ENCODE measurements at regions not wholly inside any gene's neighbourhood (a gene's known extent, or its start where the extent isn't known, plus 50 kb on each side); places are given as distances from the start of the nearest gene placed in this dataset.

DNA sequence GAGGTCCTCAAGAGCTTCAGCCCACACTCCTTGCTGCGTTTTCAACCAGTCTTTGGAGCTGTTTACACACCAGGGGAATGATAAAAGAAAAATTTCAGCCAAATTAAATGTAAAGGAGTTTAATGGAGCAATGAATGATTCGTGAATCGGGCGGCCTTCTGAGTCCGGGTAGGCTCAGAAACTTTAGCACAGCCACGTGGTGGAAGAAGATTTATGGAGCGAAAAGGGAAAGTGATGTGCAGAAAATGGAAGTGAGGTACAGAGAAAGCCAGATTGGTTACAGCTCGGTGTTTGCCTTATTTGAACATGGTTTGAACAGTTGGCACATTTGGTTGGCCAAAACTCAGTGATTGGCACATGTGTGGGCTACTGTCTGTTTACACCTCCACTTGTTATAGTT, 305.4 kb downstream of the MAF start:
- Histone ChIP-seq H3K4me1 (ENCODE audit: insufficient read depth, low read length) (peaks cover 25% of the 10 kb centered on the region; the same call in 1 of the 2 replicates), H3K27me3 (ENCODE audit: control insufficient read depth in 1 of 2, insufficient read depth in 2 of 2, low read length in 2 of 2) (peaks cover 0 to 1% of the 10 kb centered on the region in 2 experiments; a peak in 1 of 5 replicates), H3K27ac (ENCODE audit: extremely low read length, insufficient read depth, low read length) (no peak overlapping the region), H3K9me3 (ENCODE audit: low read length) (no peaks in the 10 kb centered on the region), H3K4me2 (ENCODE audit: low read depth, low read length) (no peak overlapping the region), H3K79me2 (ENCODE audit: insufficient read depth, low read length) (no peaks in the 10 kb centered on the region), H2AFZ (ENCODE audit: low read length) (no peak overlapping the region), H4K20me1 (ENCODE audit: insufficient read depth, low read length) (no peaks in the 10 kb centered on the region), H3K4me3 (replicated peaks in 1 of 3; ENCODE audit: insufficient read depth in 1 of 3, low read depth in 2 of 3, low read length in 3 of 3) (no peak overlapping the region), H3K9ac (ENCODE audit: insufficient read depth, low read depth, low read length) (no peak overlapping the region), H3K36me3 (replicated peaks in 1 of 2; ENCODE audit: control insufficient read depth in 1 of 2, insufficient read depth in 2 of 2, low read length in 2 of 2) (no peaks in the 10 kb centered on the region)
- DNase-seq (ENCODE audit: low spot score), result no peak
- no peak for ATAC-seq
- ChIA-PET POLR2A (no interaction called here), CTCF (ENCODE audit: low intra/inter-chr PET ratio, low total read pairs) (no interaction called here)
- no peak for FAIRE-seq
- no TSS peak for BruUV-seq (replicated peaks)
- TF ChIP-seq ZNF432 (CRISPR knock-in tag; IDR thresholded peaks at IDR 0.05; ENCODE audit: borderline replicate concordance) (no peak), ZNF709 (CRISPR knock-in tag; IDR thresholded peaks at IDR 0.05) (no peak), SMAD1 (CRISPR knock-in tag; IDR thresholded peaks at IDR 0.05; ENCODE audit: borderline replicate concordance, low read depth) (no peak), IRX3 (CRISPR knock-in tag; IDR thresholded peaks at IDR 0.05; ENCODE audit: borderline replicate concordance, low read depth) (no peak), FLYWCH1 (CRISPR knock-in tag; IDR thresholded peaks at IDR 0.05) (no peak), TCF7 (IDR thresholded peaks at IDR 0.05; ENCODE audit: low read depth) (no peak)
- TF ChIP-seq, protein P1, sequence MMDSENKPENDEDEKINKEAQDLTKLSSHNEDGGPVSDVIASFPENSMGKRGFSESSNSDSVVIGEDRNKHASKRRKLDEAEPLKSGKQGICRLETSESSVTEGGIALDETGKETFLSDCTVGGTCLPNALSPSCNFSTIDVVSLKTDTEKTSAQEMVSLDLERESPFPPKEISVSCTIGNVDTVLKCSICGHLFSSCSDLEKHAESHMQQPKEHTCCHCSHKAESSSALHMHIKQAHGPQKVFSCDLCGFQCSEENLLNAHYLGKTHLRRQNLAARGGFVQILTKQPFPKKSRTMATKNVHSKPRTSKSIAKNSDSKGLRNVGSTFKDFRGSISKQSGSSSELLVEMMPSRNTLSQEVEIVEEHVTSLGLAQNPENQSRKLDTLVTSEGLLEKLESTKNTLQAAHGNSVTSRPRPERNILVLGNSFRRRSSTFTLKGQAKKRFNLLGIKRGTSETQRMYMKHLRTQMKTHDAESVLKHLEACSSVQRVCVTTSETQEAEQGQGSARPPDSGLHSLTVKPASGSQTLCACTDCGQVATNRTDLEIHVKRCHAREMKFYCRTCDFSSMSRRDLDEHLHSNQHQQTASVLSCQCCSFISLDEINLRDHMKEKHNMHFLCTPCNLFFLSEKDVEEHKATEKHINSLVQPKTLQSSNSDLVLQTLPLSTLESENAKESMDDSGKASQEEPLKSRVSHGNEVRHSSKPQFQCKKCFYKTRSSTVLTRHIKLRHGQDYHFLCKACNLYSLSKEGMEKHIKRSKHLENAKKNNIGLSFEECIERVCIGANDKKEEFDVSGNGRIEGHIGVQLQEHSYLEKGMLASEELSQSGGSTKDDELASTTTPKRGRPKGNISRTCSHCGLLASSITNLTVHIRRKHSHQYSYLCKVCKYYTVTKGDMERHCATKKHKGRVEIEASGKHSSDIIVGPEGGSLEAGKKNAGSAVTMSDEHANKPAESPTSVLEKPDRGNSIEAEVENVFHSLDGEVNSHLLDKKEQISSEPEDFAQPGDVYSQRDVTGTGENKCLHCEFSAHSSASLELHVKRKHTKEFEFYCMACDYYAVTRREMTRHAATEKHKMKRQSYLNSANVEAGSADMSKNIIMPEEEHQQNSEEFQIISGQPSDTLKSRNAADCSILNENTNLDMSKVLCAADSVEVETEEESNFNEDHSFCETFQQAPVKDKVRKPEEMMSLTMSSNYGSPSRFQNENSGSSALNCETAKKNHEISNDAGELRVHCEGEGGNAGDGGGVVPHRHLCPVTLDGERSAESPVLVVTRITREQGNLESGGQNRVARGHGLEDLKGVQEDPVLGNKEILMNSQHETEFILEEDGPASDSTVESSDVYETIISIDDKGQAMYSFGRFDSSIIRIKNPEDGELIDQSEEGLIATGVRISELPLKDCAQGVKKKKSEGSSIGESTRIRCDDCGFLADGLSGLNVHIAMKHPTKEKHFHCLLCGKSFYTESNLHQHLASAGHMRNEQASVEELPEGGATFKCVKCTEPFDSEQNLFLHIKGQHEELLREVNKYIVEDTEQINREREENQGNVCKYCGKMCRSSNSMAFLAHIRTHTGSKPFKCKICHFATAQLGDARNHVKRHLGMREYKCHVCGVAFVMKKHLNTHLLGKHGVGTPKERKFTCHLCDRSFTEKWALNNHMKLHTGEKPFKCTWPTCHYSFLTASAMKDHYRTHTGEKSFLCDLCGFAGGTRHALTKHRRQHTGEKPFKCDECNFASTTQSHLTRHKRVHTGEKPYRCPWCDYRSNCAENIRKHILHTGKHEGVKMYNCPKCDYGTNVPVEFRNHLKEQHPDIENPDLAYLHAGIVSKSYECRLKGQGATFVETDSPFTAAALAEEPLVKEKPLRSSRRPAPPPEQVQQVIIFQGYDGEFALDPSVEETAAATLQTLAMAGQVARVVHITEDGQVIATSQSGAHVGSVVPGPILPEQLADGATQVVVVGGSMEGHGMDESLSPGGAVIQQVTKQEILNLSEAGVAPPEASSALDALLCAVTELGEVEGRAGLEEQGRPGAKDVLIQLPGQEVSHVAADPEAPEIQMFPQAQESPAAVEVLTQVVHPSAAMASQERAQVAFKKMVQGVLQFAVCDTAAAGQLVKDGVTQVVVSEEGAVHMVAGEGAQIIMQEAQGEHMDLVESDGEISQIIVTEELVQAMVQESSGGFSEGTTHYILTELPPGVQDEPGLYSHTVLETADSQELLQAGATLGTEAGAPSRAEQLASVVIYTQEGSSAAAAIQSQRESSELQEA (CRISPR knock-in tag; IDR thresholded peaks at IDR 0.05; ENCODE audit: not compliant biosample characterization), result no peak
- TF ChIP-seq, protein P2, sequence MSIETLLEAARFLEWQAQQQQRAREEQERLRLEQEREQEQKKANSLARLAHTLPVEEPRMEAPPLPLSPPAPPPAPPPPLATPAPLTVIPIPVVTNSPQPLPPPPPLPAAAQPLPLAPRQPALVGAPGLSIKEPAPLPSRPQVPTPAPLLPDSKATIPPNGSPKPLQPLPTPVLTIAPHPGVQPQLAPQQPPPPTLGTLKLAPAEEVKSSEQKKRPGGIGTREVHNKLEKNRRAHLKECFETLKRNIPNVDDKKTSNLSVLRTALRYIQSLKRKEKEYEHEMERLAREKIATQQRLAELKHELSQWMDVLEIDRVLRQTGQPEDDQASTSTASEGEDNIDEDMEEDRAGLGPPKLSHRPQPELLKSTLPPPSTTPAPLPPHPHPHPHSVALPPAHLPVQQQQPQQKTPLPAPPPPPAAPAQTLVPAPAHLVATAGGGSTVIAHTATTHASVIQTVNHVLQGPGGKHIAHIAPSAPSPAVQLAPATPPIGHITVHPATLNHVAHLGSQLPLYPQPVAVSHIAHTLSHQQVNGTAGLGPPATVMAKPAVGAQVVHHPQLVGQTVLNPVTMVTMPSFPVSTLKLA (IDR thresholded peaks at IDR 0.05), result 0 out of 2 replicates have a peak, but pooled peaks have one; percentile 5
- intact Hi-C loops (cut with micrococcal nuclease; ENCODE audit: unreplicated experiment), result no loop called here
- WGBS (ENCODE audit: low lambda C conversion rate), result 30% methylated on average over 8 of the region's 8 CpGs
- in situ Hi-C loops (cut with HindIII; ENCODE audit: extremely low pct_ligation_motif_present, low pct_unique_long_range_greater_than_20kb), result no loop called here
